ENCODE measurements at regions not wholly inside any gene's neighbourhood (a gene's known extent, or its start where the extent isn't known, plus 50 kb on each side); places are given as distances from the start of the nearest gene placed in this dataset.
"Not testable (repeated sequence)": the region's sequence is repeated elsewhere in the genome, so short reads cannot be mapped to it uniquely, and the experiment has no call there.

GRCh38 chr1:25171013-25171412 lies 61.3 kb downstream of the SYF2 start:
- DNase-seq: not testable (repeated sequence)

GRCh38 chr1:25170439-25170838 lies 61.9 kb downstream of the SYF2 start:
- no peak for DNase-seq

- DNase-seq: no peak
These were observed 62.7 kb downstream of the SYF2 start for GRCh38 chr1:25169610-25170009.

- no peak for DNase-seq
These were observed 63.1 kb downstream of the SYF2 start for GRCh38 chr1:25169168-25169567.

- DNase-seq: peak in 1 of 3 experiments; percentile 28
These were observed 63.9 kb downstream of the SYF2 start for GRCh38 chr1:25168193-25169071.

GRCh38 chr1:25167269-25168192 lies 64.8 kb downstream of the SYF2 start:
- peak in 1 of 3 experiments; percentile 24 for DNase-seq

- DNase-seq: no peak
These were observed 65.5 kb downstream of the SYF2 start for GRCh38 chr1:25166847-25167246.

GRCh38 chr1:25163986-25164385 lies 68.3 kb downstream of the SYF2 start:
- no peak for DNase-seq

GRCh38 chr1:25161981-25162380 lies 70.3 kb downstream of the SYF2 start:
- DNase-seq: no peak

- DNase-seq: no peak
These were observed 74.5 kb downstream of the SYF2 start for GRCh38 chr1:25157846-25158245.

- DNase-seq: no peak
These were observed 81.3 kb downstream of the SYF2 start for GRCh38 chr1:25150985-25151495.

GRCh38 chr1:25148673-25149300 lies 83.5 kb downstream of the SYF2 start:
- DNase-seq: no peak

GRCh38 chr1:25146451-25146855 lies 85.8 kb downstream of the SYF2 start:
- DNase-seq: no peak

- peak in 1 of 3 experiments; percentile 59 for DNase-seq
These were observed 86.4 kb downstream of the SYF2 start for GRCh38 chr1:25145775-25146393.

GRCh38 chr1:25140073-25140797 lies 92.1 kb downstream of the SYF2 start:
- DNase-seq: peak in 1 of 3 experiments; percentile 18

GRCh38 chr1:25137521-25138395 lies 94.5 kb downstream of the SYF2 start:
- DNase-seq: no peak

GRCh38 chr1:25137106-25137505 lies 95.2 kb downstream of the SYF2 start:
- no peak for DNase-seq

GRCh38 chr1:25135909-25136308 lies 96.4 kb downstream of the SYF2 start:
- peak in 2 of 3 experiments; percentile 18 to 40 for DNase-seq

GRCh38 chr1:25134801-25135461 lies 97.4 kb downstream of the SYF2 start:
- DNase-seq: no peak

- DNase-seq: no peak
These were observed 98.0 kb downstream of the SYF2 start for GRCh38 chr1:25134307-25134706.
